ENCODE measurements at regions not wholly inside any gene's neighbourhood (a gene's known extent, or its start where the extent isn't known, plus 50 kb on each side); places are given as distances from the start of the nearest gene placed in this dataset.

DNA sequence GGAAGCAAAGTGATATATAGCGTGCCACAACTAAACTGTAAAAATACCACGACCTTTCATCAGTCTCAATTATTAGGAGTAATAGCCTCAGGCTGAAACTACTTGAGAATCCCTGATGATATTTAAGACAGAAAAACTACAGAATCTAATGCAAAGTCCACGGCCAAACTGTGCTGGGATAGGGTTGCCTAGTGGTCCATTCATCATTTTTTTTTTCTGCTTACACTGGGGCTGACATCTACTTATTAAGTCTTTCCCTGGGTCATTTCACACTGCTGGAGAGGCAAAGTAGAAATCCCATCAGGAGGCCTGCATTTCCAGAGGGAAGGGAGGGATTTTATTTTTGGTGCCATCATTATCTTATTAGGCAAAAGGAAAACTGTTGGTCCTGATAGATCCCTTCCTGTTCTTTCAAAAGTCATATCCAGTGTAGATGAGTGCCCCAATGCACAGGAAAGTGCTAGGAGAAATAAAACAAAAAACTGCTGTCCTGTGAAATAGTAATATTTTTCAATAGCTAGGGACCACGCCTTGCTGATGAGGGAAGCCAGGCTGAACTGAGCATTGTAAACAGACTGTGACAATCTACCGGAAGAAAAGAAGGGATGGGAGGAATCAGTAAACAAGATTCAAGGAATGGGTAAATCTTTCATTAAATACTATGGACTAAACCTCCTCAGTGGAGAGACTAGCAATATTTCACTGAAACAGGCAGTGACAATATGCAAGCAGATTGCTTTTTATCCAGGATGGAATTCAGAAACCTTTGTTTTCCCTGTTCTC is 644.3 kb downstream of the IRS1 start:
- TF ChIP-seq, protein P1, sequence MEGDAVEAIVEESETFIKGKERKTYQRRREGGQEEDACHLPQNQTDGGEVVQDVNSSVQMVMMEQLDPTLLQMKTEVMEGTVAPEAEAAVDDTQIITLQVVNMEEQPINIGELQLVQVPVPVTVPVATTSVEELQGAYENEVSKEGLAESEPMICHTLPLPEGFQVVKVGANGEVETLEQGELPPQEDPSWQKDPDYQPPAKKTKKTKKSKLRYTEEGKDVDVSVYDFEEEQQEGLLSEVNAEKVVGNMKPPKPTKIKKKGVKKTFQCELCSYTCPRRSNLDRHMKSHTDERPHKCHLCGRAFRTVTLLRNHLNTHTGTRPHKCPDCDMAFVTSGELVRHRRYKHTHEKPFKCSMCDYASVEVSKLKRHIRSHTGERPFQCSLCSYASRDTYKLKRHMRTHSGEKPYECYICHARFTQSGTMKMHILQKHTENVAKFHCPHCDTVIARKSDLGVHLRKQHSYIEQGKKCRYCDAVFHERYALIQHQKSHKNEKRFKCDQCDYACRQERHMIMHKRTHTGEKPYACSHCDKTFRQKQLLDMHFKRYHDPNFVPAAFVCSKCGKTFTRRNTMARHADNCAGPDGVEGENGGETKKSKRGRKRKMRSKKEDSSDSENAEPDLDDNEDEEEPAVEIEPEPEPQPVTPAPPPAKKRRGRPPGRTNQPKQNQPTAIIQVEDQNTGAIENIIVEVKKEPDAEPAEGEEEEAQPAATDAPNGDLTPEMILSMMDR (IDR thresholded peaks at IDR 0.05; ENCODE audit: borderline replicate concordance, extremely low read depth, low read length, poor library complexity, severe bottlenecking), result no peak
- TF ChIP-seq EZH2 (IDR thresholded peaks at IDR 0.05; ENCODE audit: borderline replicate concordance, low read depth, low read length, severe bottlenecking), result no peak
